ENCODE measurements at regions not wholly inside any gene's neighbourhood (a gene's known extent, or its start where the extent isn't known, plus 50 kb on each side); places are given as distances from the start of the nearest gene placed in this dataset.

- no peak for TF ChIP-seq CTCF (IDR thresholded peaks at IDR 0.05; ENCODE audit: unreplicated experiment)
- DNase-seq (ENCODE audit: low spot score, unreplicated experiment), result no peak
- Mint-ChIP-seq H3K27ac (no peak overlapping the region), H3K9me3 (ENCODE audit: low read depth) (no peaks in the 10 kb centered on the region), H3K4me3 (ENCODE audit: low read depth) (no peak overlapping the region), H3K36me3 (ENCODE audit: insufficient read depth) (no peaks in the 10 kb centered on the region), H3K4me1 (ENCODE audit: low read depth) (peaks cover 9% of the 10 kb centered on the region), H3K27me3 (peaks cover 18% of the 10 kb centered on the region)
Measured at GRCh38 chr15:31871887-31872281, 158.4 kb upstream of the CHRNA7 start.

GRCh38 chr15:31887246-31887645 is 143.1 kb upstream of the CHRNA7 start:
- no peak for DNase-seq (ENCODE audit: low spot score, unreplicated experiment)
- Mint-ChIP-seq H3K4me3 (ENCODE audit: low read depth) (no peak overlapping the region), H3K36me3 (ENCODE audit: insufficient read depth) (no peaks in the 10 kb centered on the region), H3K9me3 (ENCODE audit: low read depth) (peaks cover 3% of the 10 kb centered on the region), H3K27me3 (peaks cover 10% of the 10 kb centered on the region), H3K27ac (no peak overlapping the region), H3K4me1 (ENCODE audit: low read depth) (peaks cover 5% of the 10 kb centered on the region)
- peak; percentile 49 for TF ChIP-seq CTCF (IDR thresholded peaks at IDR 0.05; ENCODE audit: unreplicated experiment)

- Mint-ChIP-seq H3K9me3 (ENCODE audit: low read depth) (peaks cover 12% of the 10 kb centered on the region), H3K27me3 (peaks cover 17% of the 10 kb centered on the region), H3K27ac (no peak overlapping the region), H3K4me3 (ENCODE audit: low read depth) (no peak overlapping the region), H3K36me3 (ENCODE audit: insufficient read depth) (no peaks in the 10 kb centered on the region), H3K4me1 (ENCODE audit: low read depth) (peaks cover 5% of the 10 kb centered on the region)
- TF ChIP-seq CTCF (IDR thresholded peaks at IDR 0.05; ENCODE audit: unreplicated experiment), result no peak
- no peak for DNase-seq (ENCODE audit: low spot score, unreplicated experiment)
Measured at GRCh38 chr15:31892513-31892912, 137.8 kb upstream of the CHRNA7 start.

GRCh38 chr15:31893780-31894179 is 136.5 kb upstream of the CHRNA7 start:
- Mint-ChIP-seq H3K4me1 (ENCODE audit: low read depth) (peaks cover 5% of the 10 kb centered on the region), H3K27ac (no peak overlapping the region)

GRCh38 chr15:31897746-31898145 is 132.6 kb upstream of the CHRNA7 start:
- Mint-ChIP-seq H3K4me1 (ENCODE audit: low read depth) (no peaks in the 10 kb centered on the region), H3K27me3 (peaks cover 10% of the 10 kb centered on the region), H3K9me3 (ENCODE audit: low read depth) (peaks cover 21% of the 10 kb centered on the region), H3K36me3 (ENCODE audit: insufficient read depth) (peaks cover 3% of the 10 kb centered on the region), H3K4me3 (ENCODE audit: low read depth) (no peak overlapping the region), H3K27ac (no peak overlapping the region)
- TF ChIP-seq CTCF (IDR thresholded peaks at IDR 0.05; ENCODE audit: unreplicated experiment), result no peak
- DNase-seq (ENCODE audit: low spot score, unreplicated experiment), result no peak

More at GRCh38 chr15:31893780-31894179, 136.5 kb upstream of the CHRNA7 start:
- H3K36me3 Mint-ChIP-seq (ENCODE audit: insufficient read depth), result peaks cover 3% of the 10 kb centered on the region
- H3K27me3 Mint-ChIP-seq, result peaks cover 10% of the 10 kb centered on the region
- TF ChIP-seq CTCF (IDR thresholded peaks at IDR 0.05; ENCODE audit: unreplicated experiment), result no peak
- peaks cover 19% of the 10 kb centered on the region for H3K9me3 Mint-ChIP-seq (ENCODE audit: low read depth)
- DNase-seq (ENCODE audit: low spot score, unreplicated experiment), result no peak
- H3K4me3 Mint-ChIP-seq (ENCODE audit: low read depth), result no peak overlapping the region

Measured in progenitor cell of endocrine pancreas (in vitro differentiated cells).